HG02852 (cell line): ENCODE measurements at regions not wholly inside any gene's neighbourhood (a gene's known extent, or its start where the extent isn't known, plus 50 kb on each side); places are given as distances from the start of the nearest gene placed in this dataset.
A peak's percentile ranks its signal among the peaks of the same experiment; 100 is the strongest.

ENCODE experiments used
- ATAC-seq: cut with Tn5 transposase; IDR thresholded peaks from one replicate; pipeline ENCODE4 v1.9.1; 2021; ENCODE audit warnings: mild to moderate bottlenecking, moderate library complexity; ENCODE audit not compliant: unreplicated experiment

DNA sequence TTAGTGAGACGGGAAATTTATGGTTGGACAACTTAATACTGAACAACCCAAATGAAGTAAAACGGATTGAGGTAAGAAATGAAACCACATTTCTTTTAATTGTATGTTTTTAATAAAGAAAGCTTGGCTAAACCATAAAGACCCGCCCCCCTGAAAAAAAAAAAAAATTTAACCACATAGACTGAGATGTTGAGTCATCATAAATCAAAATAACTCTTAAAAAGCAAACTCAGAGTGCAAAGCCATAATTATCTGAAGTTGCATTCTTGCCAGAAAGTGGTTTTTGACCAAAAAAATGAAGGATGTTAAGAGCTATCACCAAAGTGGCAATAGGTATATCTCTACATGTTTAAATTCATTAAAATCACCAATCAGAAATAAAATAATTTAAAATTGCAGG is 101.8 kb upstream of the COL21A1 start:
- no peak for ATAC-seq

DNA sequence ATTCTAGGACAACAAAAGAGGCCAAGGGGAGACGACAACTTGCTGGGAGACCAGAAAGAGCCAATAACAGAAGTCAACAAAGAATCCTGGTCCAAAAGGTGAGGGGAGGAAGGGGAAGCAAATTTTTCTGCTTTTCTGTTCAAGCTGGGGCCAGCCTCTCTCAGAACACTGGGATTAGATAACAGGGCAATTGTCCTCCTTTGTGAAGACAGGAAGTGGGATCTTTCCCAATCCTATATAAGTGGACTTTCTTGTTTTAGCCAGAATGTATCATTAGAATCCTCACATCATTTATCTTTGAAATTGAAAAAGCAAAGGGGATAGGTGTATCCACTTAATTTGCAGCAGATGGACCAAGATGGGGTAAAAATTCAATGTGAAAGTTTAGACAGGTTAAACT is 101.2 kb upstream of the COL21A1 start:
- ATAC-seq: no peak

DNA sequence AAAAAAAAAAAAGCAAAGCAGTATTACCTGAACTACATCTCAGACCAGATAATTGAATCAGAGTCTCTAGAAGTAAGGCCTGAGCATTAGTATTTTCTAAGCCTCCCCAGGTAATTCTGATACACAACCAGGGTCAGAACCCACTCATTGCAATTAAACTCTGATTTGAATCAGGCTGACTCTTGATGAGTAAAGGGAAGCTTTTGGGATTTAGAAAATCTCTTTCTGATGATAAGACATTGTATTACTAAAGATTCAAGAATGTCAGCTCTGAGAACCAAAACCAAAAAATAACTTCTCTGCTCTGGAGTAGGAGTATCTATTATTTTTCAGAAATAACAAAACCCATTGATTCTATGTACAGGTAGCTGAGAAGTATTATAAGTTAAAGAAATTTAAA is 100.1 kb upstream of the COL21A1 start:
- no peak for ATAC-seq

DNA sequence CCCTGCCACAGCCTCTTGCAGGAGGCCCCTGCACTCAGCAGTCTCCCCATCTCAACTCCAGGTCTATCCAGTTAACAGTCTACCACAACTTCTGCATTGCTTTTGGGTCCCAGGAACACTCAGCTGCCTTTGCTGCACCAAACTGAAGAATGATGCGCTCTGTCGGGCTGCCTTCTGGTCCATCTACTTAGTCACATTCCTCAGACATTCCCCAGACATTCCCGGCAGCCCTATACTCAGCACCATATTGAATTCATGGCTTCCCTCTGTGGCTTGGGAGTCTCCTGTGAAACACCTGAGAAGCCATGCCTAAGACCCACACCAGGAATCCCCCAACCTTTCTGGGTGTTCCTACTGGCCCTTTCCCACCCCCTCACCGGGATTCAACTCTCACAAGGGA is 99.6 kb upstream of the COL21A1 start:
- no peak for ATAC-seq

DNA sequence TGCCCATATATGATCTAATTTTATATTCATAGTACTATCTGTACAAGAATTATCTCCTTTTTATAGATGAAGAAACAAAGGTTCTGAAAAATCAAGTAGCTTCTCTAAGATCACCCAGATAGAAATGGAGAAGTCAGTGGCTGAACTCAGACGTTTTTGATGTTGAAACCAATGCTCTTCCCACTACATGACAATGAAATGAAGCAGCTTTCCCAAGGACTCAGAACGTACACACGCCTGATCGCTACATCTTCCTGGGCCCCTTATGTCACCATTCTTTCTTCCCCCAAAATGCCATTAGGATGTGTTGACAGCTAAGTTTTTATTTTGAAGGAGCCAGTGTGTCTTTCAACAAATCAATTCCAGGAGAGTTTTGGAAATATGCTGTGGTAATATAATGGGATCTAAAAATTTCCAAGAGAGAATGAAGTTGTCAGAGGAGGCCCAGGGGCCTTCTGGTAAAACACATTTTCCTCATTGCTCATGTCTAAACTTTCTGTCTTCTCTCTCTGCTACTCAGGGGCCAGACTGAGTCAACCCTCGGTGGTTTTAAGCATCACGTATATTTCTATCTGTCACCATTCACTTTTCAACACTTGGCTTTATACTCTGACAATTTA is 98.1 kb upstream of the COL21A1 start:
- no peak for ATAC-seq

DNA sequence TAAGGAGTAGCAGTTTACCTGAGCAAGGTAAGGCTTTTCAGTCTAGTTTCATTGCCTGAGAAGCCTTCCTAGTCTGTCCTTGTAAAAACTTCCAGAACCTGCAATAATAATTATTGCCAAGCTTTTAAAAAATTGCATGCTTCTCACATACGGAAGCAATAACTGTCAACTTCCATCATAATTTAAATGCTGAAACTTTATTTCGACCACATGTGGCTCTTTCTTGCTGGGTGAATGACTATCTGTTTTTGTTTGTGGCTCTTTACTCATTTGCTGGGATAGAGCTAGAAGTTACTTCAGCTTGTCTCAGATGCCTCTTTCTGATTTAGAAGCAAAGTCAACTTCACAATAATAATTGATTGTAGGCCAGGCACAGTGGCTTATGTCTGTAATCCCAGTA is 95.9 kb upstream of the COL21A1 start:
- no peak for ATAC-seq

DNA sequence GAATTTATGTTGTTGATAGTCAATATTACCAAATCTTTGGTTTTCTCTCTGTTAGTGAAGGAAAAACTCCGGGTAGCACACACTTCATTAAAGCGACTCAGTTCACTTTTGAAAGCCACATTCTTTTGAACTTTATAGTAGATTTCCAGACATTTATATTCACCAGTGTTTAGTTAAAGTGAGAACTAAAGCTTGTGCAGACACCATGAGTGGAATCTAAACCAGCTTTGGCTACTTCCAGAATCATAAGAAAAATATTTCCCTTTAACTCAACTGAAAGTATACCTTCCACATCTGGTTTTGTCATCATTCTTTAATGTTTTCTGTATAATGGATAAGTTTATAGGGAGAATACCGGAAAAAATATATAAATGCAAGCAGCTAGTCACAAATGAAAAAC is 92.1 kb upstream of the COL21A1 start:
- no peak for ATAC-seq

DNA sequence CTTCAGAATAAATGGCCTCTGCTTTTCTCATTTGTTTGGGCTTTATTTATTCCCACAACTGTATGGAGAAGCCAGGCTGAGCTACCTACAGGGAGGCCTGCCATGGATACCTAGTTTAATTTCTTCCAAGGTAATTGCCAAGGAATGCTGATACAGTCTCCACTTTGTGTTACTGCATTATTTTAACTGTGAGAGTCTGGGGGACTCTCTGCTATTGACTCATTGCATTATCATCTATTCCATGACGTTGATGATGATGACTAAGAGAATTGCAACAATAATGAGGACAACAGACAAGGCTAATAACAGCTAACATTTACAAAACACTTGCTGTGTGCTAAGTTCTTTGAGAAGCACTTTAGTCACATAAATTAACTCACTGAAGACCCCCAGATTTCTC is 88.3 kb upstream of the COL21A1 start:
- ATAC-seq: no peak

DNA sequence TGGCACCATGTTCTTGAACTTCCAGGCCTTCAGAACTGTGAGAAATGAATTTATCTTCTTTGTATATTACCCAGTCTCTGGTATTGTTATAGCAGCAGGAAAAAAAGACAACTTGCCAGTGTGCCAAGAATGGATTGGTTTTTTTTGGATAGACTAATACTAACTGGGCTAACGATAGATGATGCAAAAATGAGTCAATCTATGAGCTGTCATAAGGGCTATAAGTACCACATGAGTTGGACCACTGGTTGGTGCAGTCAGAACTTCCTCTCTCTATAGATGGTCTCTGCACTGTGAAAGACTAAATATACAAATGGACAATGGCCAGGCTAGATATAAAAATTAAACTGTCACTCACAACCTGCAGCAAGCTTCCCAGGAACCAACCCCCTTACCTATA is 87.6 kb upstream of the COL21A1 start:
- no peak for ATAC-seq

DNA sequence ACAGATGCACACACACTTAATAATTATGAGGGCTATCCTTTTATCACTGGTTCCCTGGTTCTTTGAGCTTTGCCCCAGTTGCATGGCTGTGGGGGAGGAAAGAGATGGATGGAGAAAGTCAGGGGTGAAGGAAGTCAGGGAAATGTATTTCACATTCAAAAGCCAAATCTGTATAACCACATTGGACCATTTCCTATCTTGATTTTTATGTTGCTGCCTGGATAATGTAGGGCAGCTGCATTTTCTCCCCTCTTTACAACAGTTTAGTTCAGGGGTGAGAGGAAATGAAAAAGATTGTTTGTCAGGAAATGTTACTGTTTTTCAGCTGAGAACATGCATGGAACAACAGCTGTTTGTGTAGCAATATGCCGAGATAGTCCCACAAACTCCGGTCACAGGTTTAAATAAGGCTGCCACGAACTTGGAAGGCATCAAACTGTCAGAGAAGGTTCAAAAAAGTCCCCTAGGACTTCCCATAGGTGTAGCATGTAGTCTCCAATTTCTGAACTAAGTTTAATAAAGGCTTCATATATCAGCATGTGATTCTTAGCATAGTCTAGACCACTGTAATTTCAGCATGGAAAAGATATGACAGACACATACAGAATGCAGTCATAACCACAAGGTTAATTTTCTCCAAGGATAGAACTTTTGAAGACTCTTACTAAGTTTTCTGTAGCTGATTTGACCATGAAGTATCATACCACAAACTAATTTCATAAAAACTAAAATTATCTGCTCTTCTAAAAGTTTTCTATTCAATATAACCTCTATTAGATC is 82.1 kb upstream of the COL21A1 start:
- no peak for ATAC-seq

DNA sequence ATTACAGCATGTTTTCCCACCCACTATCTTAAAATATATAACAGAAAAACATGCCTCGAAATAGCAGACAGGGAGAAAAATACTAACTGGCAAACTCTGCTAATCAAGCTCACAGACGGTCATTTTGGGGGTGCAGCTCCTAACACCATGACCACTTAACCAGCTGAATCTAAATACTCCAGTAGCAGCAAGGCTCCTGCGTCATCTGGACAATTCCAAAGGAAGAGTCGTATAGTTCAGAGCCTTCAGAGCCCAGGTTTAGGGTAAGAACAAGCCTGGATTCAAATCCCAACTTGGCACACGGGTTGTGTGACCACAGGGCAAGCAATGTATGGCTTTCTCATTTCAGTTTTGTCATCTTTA is 81.3 kb upstream of the COL21A1 start:
- ATAC-seq: no peak

DNA sequence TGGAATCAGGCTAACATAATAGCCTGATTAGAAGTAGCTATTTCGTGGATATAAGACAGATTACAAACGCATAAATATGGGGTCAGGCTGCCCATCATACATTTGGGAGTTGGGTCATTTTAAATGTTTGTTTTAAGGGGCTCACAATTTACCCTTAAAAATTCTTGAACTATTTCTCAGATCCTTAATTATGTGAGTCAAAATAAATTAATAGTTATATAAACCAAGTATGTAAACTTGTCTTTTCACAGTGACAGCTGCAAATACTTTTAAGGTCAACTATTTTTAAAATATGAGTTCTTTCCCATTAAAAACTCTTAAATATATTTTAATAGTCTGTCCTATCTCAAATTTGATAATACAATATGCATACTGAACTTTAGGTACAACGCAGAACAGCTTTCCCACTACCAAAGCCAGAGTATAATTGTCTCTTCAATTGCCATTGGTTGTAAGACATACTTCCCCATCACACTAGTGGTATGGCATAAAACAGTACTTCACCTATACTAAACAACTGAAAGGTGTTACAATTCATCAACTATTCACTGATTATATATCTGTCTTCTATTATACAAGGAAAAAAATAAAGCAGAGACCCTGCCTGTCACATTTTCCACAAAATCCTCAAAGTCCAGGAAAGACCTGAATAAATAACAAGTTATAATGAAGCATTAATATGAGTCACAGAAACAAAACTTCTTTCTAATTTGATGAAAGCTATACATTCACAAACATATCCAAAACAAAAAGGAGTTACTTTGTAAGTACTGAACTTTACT is 80.8 kb upstream of the COL21A1 start:
- no peak for ATAC-seq

DNA sequence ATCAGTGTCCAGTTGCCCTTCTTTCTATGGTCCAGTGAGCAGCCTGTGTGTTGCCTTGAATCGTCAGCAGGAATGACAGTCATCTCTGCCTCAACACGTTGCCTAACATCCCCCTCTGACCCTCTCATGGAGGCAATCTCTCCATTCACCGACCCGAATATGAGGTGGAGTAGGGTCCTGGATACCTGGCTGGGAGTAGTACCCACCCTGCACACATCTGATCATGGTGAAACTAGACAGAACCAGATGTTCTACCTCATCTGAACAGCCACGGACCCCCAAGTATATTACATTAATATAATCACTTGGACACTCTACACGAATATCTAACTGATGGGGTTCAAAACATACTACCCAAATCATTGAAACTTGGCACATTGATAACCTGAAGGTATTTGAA is 77.0 kb upstream of the COL21A1 start:
- ATAC-seq: no peak

DNA sequence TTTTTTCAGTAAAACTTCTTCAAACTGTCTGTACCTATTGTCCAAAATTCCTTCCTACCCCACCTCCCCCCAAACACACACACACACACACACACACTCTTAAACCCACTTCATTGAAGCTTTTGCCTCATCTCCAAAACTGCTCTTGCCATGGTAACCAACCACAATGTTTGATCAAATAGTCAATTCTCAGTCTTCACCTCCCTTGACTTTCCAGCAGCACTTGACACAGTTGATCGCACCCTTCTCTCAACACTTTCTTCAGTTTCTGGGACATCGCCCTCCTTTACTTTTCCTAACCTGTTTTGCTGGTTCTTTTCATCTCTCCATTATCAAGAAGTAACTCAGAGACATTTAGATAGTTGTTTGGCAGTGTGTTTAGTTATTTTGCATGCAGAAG is 71.5 kb upstream of the COL21A1 start:
- ATAC-seq: no peak

DNA sequence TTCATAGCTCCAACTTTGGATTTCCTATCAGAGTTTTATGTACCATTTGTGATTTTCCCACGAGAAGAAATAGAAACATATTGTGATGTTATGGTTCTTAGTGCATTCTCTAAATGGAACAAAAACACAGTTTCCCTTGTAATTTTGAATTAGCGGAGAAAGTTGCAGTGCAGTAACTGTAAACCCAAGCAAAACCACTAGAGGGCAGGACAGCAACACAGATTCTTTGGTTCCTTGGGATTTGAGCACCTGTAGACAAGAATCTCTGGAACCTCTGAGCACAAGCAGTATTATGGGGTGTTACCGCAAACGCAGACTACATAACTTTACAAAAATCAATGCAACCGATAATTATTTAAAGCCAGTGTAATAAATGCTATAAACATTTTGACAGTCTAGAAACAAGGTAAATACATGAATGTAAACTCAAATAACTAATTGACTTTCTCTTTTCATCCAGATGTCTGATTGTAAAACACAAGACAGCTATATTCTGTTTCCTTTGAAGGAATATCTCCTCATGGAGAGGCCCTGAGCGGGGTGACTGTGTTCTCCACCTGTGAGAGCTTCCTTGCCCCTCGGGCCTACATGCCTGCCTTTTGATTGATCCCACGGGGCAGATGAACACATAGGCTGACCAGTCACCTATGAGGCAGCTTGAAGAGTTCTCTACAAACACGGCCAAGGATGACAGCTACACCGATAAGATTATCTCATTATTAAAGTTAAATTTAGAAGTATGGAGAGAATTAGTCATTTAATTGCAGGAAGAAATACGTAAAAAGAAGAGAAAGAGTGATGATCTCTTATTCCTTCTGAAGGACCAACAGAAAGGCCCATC is 67.5 kb upstream of the COL21A1 start:
- ATAC-seq: peak; percentile 69

DNA sequence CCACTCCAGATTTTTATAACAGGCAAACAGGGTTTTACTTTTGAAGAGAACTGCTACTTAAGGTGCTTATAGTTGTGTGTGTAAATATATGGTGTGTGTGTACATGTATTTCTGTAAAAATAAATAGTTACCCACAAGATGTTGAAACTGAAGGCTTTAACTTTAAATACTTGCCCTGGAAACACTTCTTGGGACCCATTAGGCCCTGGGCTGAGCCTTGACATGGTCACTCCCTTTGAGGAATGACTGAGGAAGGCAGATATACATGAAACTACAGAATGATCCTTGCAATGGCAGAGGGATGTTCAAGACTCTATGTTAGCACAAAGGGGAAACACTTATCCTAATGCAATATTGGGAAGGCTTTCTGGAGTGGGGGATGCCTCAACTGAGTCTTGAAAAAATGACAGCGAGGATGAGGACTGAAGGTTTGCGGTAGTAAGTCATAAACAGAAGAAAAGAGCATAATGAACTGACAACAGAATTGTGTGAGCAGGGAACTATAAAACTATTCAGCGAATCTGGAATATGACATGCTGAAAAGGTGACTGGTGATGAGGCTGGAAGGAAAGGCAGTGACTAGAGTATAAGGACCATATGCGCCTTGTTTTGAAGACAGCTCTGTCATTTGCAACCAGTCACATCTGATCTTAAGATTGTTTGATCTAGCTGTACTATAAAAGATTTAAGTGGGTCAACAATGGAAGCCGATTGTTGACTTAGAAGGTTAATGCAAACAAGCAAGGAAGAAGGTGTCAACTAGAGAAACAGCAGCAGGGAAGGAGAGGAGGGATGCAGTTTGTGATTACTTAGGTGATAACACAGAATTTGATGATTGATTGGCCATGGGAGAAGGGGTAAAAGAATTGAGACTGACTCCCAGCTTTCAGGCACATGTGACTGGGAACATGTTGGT is 64.4 kb upstream of the COL21A1 start:
- no peak for ATAC-seq

DNA sequence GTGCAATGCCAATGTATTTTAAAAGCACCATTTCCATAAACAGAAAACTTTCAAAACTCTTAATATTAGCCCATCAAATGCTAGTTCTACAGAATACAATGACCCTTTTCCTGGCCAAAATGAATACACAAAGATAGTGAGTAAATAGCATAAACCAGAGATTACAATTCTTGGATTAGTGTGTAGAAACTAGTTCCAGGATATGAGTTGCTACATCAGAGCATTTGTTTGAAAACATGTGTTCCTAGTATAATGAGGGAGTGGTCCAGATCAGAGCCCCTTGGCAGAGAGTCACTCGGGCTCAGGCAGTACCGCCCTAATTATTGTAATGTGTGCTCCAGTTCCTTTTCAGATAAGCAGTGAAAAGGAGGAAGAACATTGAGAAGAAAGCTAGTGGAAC is 63.7 kb upstream of the COL21A1 start:
- ATAC-seq: no peak

DNA sequence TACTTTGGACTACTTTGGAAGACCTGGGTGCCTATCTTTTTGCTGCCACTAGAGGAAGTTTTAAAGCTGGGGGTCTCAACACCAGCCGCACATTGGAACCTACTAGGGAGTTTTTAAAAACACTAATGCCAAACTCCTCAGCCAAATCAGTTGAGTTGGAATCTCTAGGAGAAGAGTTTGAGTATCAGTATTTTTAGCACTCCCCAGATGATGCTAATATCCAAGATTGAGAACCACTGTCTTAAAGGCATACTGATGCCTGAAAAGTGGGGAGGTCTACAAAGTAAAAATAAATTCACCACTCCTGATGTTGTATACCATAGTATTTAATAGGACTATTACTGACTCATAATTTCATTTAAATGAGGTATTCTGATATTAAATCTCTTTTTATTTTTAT is 62.9 kb upstream of the COL21A1 start:
- ATAC-seq: no peak

DNA sequence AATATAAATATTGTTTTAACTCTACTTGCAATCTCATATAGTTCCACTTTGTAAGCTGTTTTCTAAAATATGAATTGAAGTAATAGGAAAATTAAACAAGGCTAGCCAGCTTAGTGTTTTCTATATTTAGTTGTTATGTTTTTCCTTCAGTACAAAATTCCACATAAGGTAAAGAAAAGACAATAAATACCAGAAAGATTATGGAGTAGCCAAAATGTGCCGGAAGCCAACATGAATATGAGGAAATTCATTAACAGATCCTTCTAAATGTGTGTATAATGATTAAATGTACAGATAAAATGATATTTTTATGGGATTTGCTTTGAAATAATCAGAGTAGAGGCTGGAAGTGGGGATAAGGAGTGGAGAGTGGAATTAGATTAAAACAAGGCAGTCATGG is 52.5 kb upstream of the COL21A1 start:
- ATAC-seq: no peak
